HAP-1 (cell line): ENCODE measurements at regions not wholly inside any gene's neighbourhood (a gene's known extent, or its start where the extent isn't known, plus 50 kb on each side); places are given as distances from the start of the nearest gene placed in this dataset.
A peak's percentile ranks its signal among the peaks of the same experiment; 100 is the strongest.

Source experiments
- DNase-seq, 2 experiments: peaks; one replicate each; pipeline ENCODE4 v3.0.0-alpha.2; 2016 to 2020; ENCODE audit warnings: low spot score in 2 of 2
- H3K27me3 ChIP-seq: fragments of 250-450 bp; sonication (Bioruptor Pico); 2 replicates; pipeline ENCODE4 v1.5.1; 2020; ENCODE audit warnings: low read depth, mild to moderate bottlenecking, moderate library complexity
- H3K36me3 ChIP-seq: fragments of 250-450 bp; sonication (Bioruptor Pico); replicated peaks from 2 replicates; pipeline ENCODE4 v1.5.1; 2020; ENCODE audit warnings: mild to moderate bottlenecking
- H3K4me1 ChIP-seq: fragments of 250-450 bp; sonication (Bioruptor Pico); 2 replicates; pipeline ENCODE4 v1.5.1; 2020; ENCODE audit warnings: mild to moderate bottlenecking
- H3K4me3 ChIP-seq: fragments of 250-450 bp; sonication (Bioruptor Pico); 2 replicates; pipeline ENCODE4 v1.5.1; 2020; ENCODE audit warnings: mild to moderate bottlenecking, moderate library complexity
- H3K9me3 ChIP-seq: fragments of 250-450 bp; sonication (Bioruptor Pico); 2 replicates; pipeline ENCODE4 v1.5.1; 2020; ENCODE audit warnings: mild to moderate bottlenecking, moderate library complexity
- in situ Hi-C: fragments of 300-500 bp; cut with MboI; formaldehyde crosslinking; loops from 3 replicates; pipeline ENCODE4 v1.14.3; 2020; ENCODE audit warnings: low sequenced_read_pairs, inconsistent platforms, mixed read lengths

GRCh38 chr5:159430361-159431012, 100.2 kb upstream of the IL12B start:
- no peaks in the 10 kb centered on the region for H3K9me3 ChIP-seq
- no peaks in the 10 kb centered on the region for H3K4me1 ChIP-seq
- H3K4me3 ChIP-seq: no peak overlapping the region
- peaks cover 2% of the 10 kb centered on the region; the same call in 1 of the 2 replicates for H3K27me3 ChIP-seq
- no peak for DNase-seq
- H3K36me3 ChIP-seq: no peaks in the 10 kb centered on the region
- in situ Hi-C loops: no loop called here

GRCh38 chr5:159435855-159436254, 105.6 kb upstream of the IL12B start:
- H3K36me3 ChIP-seq: no peaks in the 10 kb centered on the region
- no peaks in the 10 kb centered on the region for H3K9me3 ChIP-seq
- no peaks in the 10 kb centered on the region for H3K27me3 ChIP-seq
- DNase-seq: no peak
- in situ Hi-C loops: no loop called here
- H3K4me1 ChIP-seq: no peaks in the 10 kb centered on the region
- H3K4me3 ChIP-seq: no peak overlapping the region

- no peak for DNase-seq
- H3K36me3 ChIP-seq: no peaks in the 10 kb centered on the region
- H3K4me3 ChIP-seq: no peak overlapping the region
- no peaks in the 10 kb centered on the region for H3K9me3 ChIP-seq
- H3K27me3 ChIP-seq: 0 out of 2 replicates have a peak, but pooled peaks cover 3% of the 10 kb centered on the region
- in situ Hi-C loops: no loop called here
- H3K4me1 ChIP-seq: no peaks in the 10 kb centered on the region
These were observed 107.8 kb upstream of the IL12B start for GRCh38 chr5:159438092-159438491.

GRCh38 chr5:159439002-159439401, 108.7 kb upstream of the IL12B start:
- DNase-seq: no peak
- in situ Hi-C loops: no loop called here
- no peaks in the 10 kb centered on the region for H3K36me3 ChIP-seq
- H3K4me1 ChIP-seq: no peaks in the 10 kb centered on the region
- H3K27me3 ChIP-seq: 0 out of 2 replicates have a peak, but pooled peaks cover 3% of the 10 kb centered on the region
- no peaks in the 10 kb centered on the region for H3K9me3 ChIP-seq
- no peak overlapping the region for H3K4me3 ChIP-seq

- Histone ChIP-seq H3K27me3 (0 out of 2 replicates have a peak, but pooled peaks cover 3% of the 10 kb centered on the region), H3K4me3 (no peak overlapping the region), H3K36me3 (no peaks in the 10 kb centered on the region), H3K4me1 (no peaks in the 10 kb centered on the region), H3K9me3 (no peaks in the 10 kb centered on the region)
- in situ Hi-C loops: loop anchor here (10.0 kb wide), 1 partner anchor 545 kb away; no protein-coding TSS in a partner anchor
- no peak for DNase-seq
These were observed 109.9 kb upstream of the IL12B start for GRCh38 chr5:159440235-159440634.

- Histone ChIP-seq H3K27me3 (0 out of 2 replicates have a peak, but pooled peaks cover 3% of the 10 kb centered on the region), H3K4me1 (no peaks in the 10 kb centered on the region), H3K4me3 (no peak overlapping the region), H3K9me3 (no peaks in the 10 kb centered on the region), H3K36me3 (no peaks in the 10 kb centered on the region)
- DNase-seq: no peak
- in situ Hi-C loops: loop anchor here (10.0 kb wide), 1 partner anchor 544 kb away; no protein-coding TSS in a partner anchor
These were observed 110.7 kb upstream of the IL12B start for GRCh38 chr5:159440968-159441367.

GRCh38 chr5:159441441-159441840, 111.2 kb upstream of the IL12B start:
- in situ Hi-C loops: loop anchor here (10.0 kb wide), 1 partner anchor 543 kb away; no protein-coding TSS in a partner anchor
- no peaks in the 10 kb centered on the region for H3K9me3 ChIP-seq
- no peak overlapping the region for H3K4me3 ChIP-seq
- H3K36me3 ChIP-seq: no peaks in the 10 kb centered on the region
- 0 out of 2 replicates have a peak, but pooled peaks cover 3% of the 10 kb centered on the region for H3K27me3 ChIP-seq
- peak in 1 of 2 experiments; percentile 10 for DNase-seq
- H3K4me1 ChIP-seq: no peaks in the 10 kb centered on the region

- Histone ChIP-seq H3K9me3 (no peaks in the 10 kb centered on the region), H3K36me3 (no peaks in the 10 kb centered on the region), H3K27me3 (0 out of 2 replicates have a peak, but pooled peaks cover 3% of the 10 kb centered on the region), H3K4me3 (no peak overlapping the region), H3K4me1 (no peaks in the 10 kb centered on the region)
- in situ Hi-C loops: loop anchor here (10.0 kb wide), 1 partner anchor 542 kb away; no protein-coding TSS in a partner anchor
- DNase-seq: no peak
These were observed 112.0 kb upstream of the IL12B start for GRCh38 chr5:159442206-159442850.

GRCh38 chr5:159444441-159445082, 114.3 kb upstream of the IL12B start:
- Histone ChIP-seq H3K4me3 (no peak overlapping the region), H3K4me1 (no peaks in the 10 kb centered on the region), H3K27me3 (0 out of 2 replicates have a peak, but pooled peaks cover 3% of the 10 kb centered on the region), H3K9me3 (no peaks in the 10 kb centered on the region), H3K36me3 (no peaks in the 10 kb centered on the region)
- in situ Hi-C loops: loop anchor here (10.0 kb wide), 1 partner anchor 540 kb away; no protein-coding TSS in a partner anchor
- DNase-seq: peak in 1 of 2 experiments; percentile 43

- Histone ChIP-seq H3K36me3 (no peaks in the 10 kb centered on the region), H3K4me1 (no peaks in the 10 kb centered on the region)
- in situ Hi-C loops: loop anchor here (10.0 kb wide), 1 partner anchor 538 kb away; no protein-coding TSS in a partner anchor
These were observed 116.8 kb upstream of the IL12B start for GRCh38 chr5:159447116-159447515.

GRCh38 chr5:159448841-159449407, 118.6 kb upstream of the IL12B start:
- in situ Hi-C loops: loop anchor here (10.0 kb wide), 1 partner anchor 536 kb away; no protein-coding TSS in a partner anchor
- no peaks in the 10 kb centered on the region for H3K36me3 ChIP-seq
- H3K9me3 ChIP-seq: no peaks in the 10 kb centered on the region
- no peaks in the 10 kb centered on the region for H3K27me3 ChIP-seq
- H3K4me1 ChIP-seq: no peaks in the 10 kb centered on the region
- no peak overlapping the region for H3K4me3 ChIP-seq
- no peak for DNase-seq

More at GRCh38 chr5:159447116-159447515, 116.8 kb upstream of the IL12B start:
- H3K4me3 ChIP-seq: no peak overlapping the region
- 0 out of 2 replicates have a peak, but pooled peaks cover 3% of the 10 kb centered on the region for H3K27me3 ChIP-seq
- DNase-seq: no peak
- no peaks in the 10 kb centered on the region for H3K9me3 ChIP-seq

- no peaks in the 10 kb centered on the region for H3K9me3 ChIP-seq
- no peak for DNase-seq
- no peaks in the 10 kb centered on the region for H3K27me3 ChIP-seq
- H3K4me3 ChIP-seq: no peak overlapping the region
- in situ Hi-C loops: loop anchor here (10.0 kb wide), 1 partner anchor 535 kb away; no protein-coding TSS in a partner anchor
- H3K4me1 ChIP-seq: no peaks in the 10 kb centered on the region
- H3K36me3 ChIP-seq: no peaks in the 10 kb centered on the region
These were observed 119.6 kb upstream of the IL12B start for GRCh38 chr5:159449925-159450324.

GRCh38 chr5:159450417-159450816, 120.1 kb upstream of the IL12B start:
- Histone ChIP-seq H3K9me3 (no peaks in the 10 kb centered on the region), H3K4me1 (no peaks in the 10 kb centered on the region), H3K36me3 (no peaks in the 10 kb centered on the region), H3K27me3 (no peaks in the 10 kb centered on the region), H3K4me3 (no peak overlapping the region)
- in situ Hi-C loops: no loop called here
- no peak for DNase-seq
